SH-SY5Y (cell line): ENCODE measurements at regions not wholly inside any gene's neighbourhood (a gene's known extent, or its start where the extent isn't known, plus 50 kb on each side); places are given as distances from the start of the nearest gene placed in this dataset.

Source experiments
- GATA2 ChIP-seq: IDR thresholded peaks from 2 replicates; pipeline ENCODE4 v1.6.1; 2011; ENCODE audit warnings: mild to moderate bottlenecking, low read depth, low read length
- GATA3 ChIP-seq: IDR thresholded peaks from 2 replicates; pipeline ENCODE4 v1.6.1; 2011; ENCODE audit warnings: low read depth, mild to moderate bottlenecking, low read length, moderate library complexity

GRCh38 chr4:62912531-62912930, 1496.7 kb downstream of the TECRL start:
- no peak for TF ChIP-seq GATA2
- TF ChIP-seq GATA3: no peak
